ENCODE measurements at regions not wholly inside any gene's neighbourhood (a gene's known extent, or its start where the extent isn't known, plus 50 kb on each side); places are given as distances from the start of the nearest gene placed in this dataset.

- TF ChIP-seq E2F6 (IDR thresholded peaks at IDR 0.05) (no peak), RBBP5 (IDR thresholded peaks at IDR 0.05; ENCODE audit: borderline replicate concordance, low read depth, low read length) (no peak), YY1 (IDR thresholded peaks at IDR 0.05; ENCODE audit: low read depth, low read length) (no peak)
These were observed 652.5 kb upstream of the FAM98A start (continued) for GRCh38 chr2:34251578-34251977.

All from H1 (cell line).